GM19452 (cell line): ENCODE measurements at regions not wholly inside any gene's neighbourhood (a gene's known extent, or its start where the extent isn't known, plus 50 kb on each side); places are given as distances from the start of the nearest gene placed in this dataset.
"Not testable (repeated sequence)": the region's sequence is repeated elsewhere in the genome, so short reads cannot be mapped to it uniquely, and the experiment has no call there.

ENCODE experiments used
- ATAC-seq: cut with Tn5 transposase; IDR thresholded peaks from one replicate; pipeline ENCODE4 v1.9.1; 2021; ENCODE audit not compliant: unreplicated experiment

- ATAC-seq = no peak
Measured at GRCh38 chr1:217921126-217921904, 290.2 kb downstream of the SPATA17 start.

DNA sequence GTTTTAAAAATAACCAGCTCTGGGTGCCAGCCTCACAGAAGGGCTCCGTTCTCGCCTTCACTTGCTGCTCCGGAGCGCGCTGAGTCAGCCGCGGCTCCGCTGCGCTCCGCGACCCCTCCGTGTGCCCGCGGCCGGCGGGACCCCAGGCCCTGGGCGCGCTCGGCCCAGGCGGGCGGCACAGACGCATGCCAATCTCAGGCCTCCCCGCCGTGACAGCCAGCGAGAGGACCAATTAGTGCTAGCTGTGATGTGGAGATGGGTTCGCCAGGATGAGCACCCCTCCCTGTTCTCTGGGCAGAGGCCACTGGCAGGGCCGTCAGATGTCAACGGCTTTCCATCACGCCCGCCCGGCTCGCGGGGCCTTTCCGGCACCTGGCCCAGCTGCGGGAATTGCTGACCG, 293.8 kb downstream of the SPATA17 start:
- ATAC-seq = no peak

DNA sequence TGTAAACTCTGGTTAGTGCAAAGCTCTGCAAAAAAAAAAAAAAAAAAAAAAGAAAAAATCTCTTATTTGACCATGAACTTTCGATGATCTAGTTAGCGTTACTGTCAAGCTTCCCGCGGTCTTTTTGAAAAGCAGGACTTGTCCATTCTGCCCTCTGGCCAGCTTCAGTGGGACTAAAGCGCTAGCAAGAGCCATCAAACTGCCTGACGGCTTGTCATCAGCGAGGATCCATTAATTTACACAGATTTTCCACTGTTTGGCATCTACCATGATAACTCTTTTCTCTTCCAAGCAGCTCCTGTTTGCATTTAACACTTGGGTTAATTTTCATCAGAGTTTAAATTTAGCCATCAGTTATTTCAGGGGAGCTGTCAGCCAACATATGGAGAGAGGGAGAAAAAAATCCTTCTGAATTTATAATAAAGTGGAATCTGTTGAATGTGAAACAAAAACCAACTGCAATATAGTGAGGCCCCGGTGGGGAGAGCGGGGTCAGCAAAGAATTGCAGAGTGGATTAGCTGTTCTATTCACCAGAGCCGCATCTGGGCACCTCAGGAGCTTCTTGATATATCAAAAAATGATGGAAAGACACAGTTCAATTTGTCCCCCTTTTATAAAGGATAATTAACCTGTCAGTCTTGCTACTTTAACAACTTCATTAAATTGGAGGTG, 298.2 kb downstream of the SPATA17 start:
- ATAC-seq = no peak

DNA sequence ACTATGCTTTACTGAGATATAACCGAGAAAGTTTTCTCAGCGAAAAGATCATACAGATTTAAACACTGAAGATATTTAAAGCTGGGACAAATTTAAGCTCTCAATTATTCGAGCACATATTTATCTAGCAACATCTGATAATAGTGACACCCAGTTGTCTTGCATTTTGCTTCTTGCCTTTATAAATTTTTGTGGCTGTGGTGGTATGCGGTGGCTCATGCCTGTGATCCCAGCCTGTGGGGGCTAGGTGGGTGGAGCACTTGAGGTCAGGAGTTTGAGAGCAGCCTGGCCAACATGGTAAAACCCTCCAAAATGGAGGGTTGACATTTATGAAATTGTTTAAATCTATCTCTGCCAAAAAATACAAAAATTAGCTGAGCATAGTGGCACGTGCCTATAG, 312.2 kb downstream of the SPATA17 start:
- ATAC-seq = no peak

DNA sequence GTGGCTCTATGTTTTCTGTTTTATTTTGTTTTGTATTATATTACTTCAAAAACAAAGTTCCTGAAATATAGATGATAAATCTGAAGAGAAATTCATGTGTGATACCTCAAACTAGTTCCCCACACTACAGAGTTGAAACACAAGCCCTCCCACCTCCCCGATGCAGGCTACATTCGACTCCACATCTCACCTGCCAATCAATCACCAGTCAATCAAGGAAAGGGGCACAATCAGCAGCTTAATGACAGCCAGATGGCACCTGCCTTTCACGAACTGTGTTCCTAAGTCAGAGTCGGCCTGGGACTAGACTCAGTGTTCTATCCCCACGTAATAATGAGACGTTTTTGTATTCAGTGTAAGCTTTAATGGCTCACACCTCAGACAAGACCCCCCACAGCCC, 313.4 kb downstream of the SPATA17 start:
- no peak for ATAC-seq

- no peak for ATAC-seq
Measured at GRCh38 chr1:217946511-217946910, 315.4 kb downstream of the SPATA17 start.

- ATAC-seq = no peak
Measured at GRCh38 chr1:217948741-217949140, 317.6 kb downstream of the SPATA17 start.

DNA sequence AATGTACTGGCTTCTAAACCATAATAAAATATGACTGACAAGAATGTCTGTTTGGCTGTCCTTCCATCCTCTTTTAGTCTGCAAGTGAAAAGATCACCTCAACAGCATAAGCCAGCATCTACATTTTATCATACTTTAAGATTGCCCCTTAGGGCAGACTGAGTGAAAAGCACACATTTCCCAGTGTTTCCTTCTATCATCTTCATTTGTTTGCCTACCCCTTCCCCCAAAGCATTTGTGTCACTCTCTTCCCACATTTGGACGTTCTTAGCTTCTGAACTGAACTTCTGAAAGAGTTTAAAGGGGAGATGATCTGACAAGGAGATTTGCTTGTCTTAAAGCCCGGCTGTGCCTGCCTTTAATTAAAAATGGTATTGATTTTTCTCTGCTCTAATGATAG, 322.2 kb downstream of the SPATA17 start:
- no peak for ATAC-seq

GRCh38 chr1:217953922-217954321, 322.8 kb downstream of the SPATA17 start:
- no peak for ATAC-seq

- no peak for ATAC-seq
Measured at GRCh38 chr1:217955723-217956122, 324.6 kb downstream of the SPATA17 start.

GRCh38 chr1:217965156-217965786, 319.8 kb upstream of the RRP15 start:
- no peak for ATAC-seq

- ATAC-seq = no peak
Measured at GRCh38 chr1:217968085-217968484, 317.0 kb upstream of the RRP15 start.

DNA sequence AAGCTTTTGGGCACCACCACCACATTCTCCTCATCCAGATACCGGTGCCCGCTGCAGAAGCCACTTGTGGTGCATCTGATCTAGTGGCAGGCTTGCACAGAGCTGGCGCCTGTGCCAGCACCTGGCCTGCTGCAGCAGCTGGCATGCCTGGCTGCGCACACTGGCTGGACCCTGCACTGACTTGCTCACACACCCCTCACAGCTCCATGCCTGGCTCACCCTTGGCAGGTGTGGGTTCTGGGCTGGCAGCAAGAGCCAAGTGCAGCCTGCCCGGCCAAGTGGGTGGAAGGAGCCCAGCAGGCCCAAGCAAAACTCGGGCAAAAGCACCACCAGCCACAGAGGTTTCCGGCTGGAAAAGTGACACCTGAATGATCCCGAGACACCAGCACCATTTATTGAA, 315.7 kb upstream of the RRP15 start:
- ATAC-seq = no peak

DNA sequence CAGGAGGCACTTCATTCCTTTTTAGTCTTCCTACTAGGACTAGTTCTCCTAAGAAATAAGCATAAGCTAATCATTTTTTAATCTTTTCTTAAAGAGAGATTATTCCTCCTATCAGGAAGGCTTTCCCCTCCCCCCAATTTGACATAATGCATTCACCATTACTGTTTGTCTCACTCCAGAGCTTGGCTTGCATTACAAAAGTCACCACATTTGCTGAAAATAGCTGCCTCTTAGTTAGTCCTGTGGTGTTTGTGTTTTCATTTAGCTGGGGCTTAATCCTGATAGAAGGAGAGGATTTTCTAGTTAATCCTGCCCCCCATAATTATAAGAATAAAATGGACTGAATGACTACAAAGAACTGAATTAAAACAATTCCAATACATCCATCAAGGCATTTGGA, 307.1 kb upstream of the RRP15 start:
- ATAC-seq = no peak

- no peak for ATAC-seq
Measured at GRCh38 chr1:217981430-217981829, 303.7 kb upstream of the RRP15 start.

DNA sequence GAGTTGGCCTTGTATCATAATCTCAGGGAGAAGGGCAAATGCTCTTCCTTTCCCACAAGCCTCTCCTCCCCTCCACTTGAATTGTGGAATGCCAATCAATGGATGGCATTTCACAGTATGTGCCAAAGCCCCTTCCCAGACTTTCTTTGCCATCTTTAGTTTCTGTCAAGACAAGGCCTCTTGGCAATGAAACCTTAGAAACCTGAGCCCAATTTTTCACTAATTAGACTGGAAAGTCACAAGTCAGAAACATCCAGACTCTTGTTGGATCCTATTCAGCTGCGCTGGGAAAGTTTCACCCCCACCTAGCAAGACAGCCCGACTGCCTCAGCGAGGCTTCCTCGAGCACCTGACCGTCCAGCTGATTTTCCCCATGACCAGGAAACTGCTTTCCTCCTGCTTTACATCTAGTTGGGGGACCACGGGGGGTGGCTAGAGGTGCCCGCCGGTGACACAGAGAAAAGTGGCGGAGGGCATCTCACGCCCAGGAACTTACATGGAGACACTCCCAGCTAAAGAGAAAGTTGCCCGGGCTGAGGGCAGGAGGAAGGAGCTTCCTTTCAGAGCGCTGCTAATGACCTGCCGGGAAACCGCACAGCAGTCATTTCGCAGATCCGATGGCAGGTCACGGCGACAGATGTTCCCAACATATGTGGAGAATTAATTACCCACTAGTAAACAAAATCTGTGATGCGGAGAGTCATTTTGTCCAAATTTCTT, 302.6 kb upstream of the RRP15 start:
- no peak for ATAC-seq

DNA sequence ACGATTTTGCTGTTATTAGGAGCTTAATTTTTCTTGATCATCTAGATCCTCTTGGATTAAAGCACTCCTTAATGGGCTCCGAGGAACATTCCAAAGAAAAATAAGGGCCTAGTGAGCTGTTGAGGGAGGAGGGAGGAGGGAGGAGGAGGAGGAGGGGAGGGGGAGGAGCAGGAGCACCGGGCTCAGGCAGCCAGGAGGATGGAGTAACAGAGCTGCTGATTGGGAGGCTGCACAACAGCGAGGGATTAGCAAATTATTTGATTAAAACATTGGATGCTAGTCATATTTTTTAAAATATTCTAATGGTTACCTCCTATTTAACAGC, 302.1 kb upstream of the RRP15 start:
- no peak for ATAC-seq

GRCh38 chr1:217985641-217986040, 299.5 kb upstream of the RRP15 start:
- ATAC-seq = no peak

DNA sequence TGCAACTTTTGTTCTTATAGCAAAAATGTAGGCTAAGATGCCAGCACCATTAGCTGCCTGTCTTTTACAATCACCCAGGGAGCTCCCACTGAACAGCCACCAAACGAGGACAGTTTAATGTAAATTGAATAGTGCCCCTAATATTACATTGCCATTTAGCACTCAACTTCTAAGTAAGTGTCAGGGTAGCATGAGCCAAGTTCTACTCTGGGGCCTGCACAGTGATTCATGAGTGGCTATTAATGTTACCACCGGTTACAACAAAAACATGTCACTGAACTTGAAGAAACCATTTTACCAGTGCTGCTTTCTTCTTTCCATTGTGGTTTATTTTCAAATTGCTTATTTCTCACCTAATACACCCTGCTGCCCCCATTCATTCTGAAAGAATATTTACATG, 295.6 kb upstream of the RRP15 start:
- ATAC-seq = no peak

- ATAC-seq = no peak
Measured at GRCh38 chr1:217993439-217993838, 291.7 kb upstream of the RRP15 start.

DNA sequence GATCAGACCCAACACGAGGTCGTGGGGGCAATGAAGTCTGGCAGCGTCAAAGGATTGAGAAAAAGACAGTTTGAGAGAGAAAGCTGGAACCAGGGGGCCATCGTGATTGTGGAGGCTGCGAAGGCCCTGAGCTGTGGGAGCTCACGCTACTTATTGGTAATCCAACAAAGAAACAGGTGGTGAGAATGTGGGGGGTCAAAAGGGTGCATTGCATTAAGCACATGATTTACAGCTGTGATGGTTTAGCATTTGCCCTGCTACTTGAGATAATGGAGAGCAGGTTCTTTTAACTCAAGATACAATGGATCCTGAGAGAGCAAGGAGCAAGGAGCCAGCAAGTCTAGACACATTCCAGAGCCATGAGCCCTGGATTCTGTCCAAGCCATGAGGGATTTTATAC, 276.8 kb upstream of the RRP15 start:
- ATAC-seq = not testable (repeated sequence)

GRCh38 chr1:218015106-218015505, 270.0 kb upstream of the RRP15 start:
- not testable (repeated sequence) for ATAC-seq
